Endothelial cell of umbilical vein (primary cell): ENCODE measurements at regions not wholly inside any gene's neighbourhood (a gene's known extent, or its start where the extent isn't known, plus 50 kb on each side); places are given as distances from the start of the nearest gene placed in this dataset.
A peak's percentile ranks its signal among the peaks of the same experiment; 100 is the strongest.

Experiments
- BruUV-seq: library from RNA; stranded (reverse); fragments of 400-500 nt; replicated peaks from 2 replicates; lab custom pipeline; 2021; lab: Mats Ljungman, UMichigan
- CTCF ChIA-PET: fragments of 300-600, 350-600 bp; sonication (Branson Sonifier 250); formaldehyde crosslinking; loops from one replicate; lab custom pipeline; 2021; ENCODE audit warnings: antibody characterized with exemption, inconsistent platforms; lab: Charles Lee
- POLR2A ChIA-PET: fragments of 300-600, 350-600 bp; sonication (Branson Sonifier 250); formaldehyde crosslinking; loops from one replicate; lab custom pipeline; 2021; ENCODE audit warnings: antibody characterized with exemption, inconsistent platforms; lab: Charles Lee
- DNase-seq: peaks from one replicate; pipeline ENCODE4 v3.0.0-alpha.2; 2011; ENCODE audit warnings: low read depth, low spot score
- FAIRE-seq: peaks from 2 replicates; lab custom pipeline; 2011; peaks lifted over from hg19 to GRCh38; lab: Jason Lieb, UNC
- H2AFZ ChIP-seq: 2 replicates; pipeline ENCODE4 v1.6.0; 2012; ENCODE audit warnings: low read depth, low read length, control low read depth, inconsistent platforms
- H3K27ac ChIP-seq: 2 replicates; pipeline ENCODE4 v1.5.1; 2011; ENCODE audit warnings: low read depth, mild to moderate bottlenecking, control low read depth, low read length, moderate library complexity; ENCODE audit not compliant: insufficient read depth
- H3K27me3 ChIP-seq, 2 experiments: 2 replicates each; pipeline versions ENCODE4 v1.6.0 to v1.6.1; 2011; ENCODE audit warnings: low read length in 2 of 2, mixed read lengths in 1 of 2; ENCODE audit not compliant: control insufficient read depth in 2 of 2, insufficient read depth in 2 of 2
- H3K36me3 ChIP-seq, 2 experiments: 2 replicates in 1 of 2; 3 replicates in 1 of 2; pipeline ENCODE4 v1.5.1; 2011; ENCODE audit warnings: low read length in 2 of 2, mild to moderate bottlenecking in 1 of 2, moderate library complexity in 1 of 2; ENCODE audit not compliant: control insufficient read depth in 2 of 2, insufficient read depth in 2 of 2; ENCODE audit errors: extremely low read depth in 1 of 2
- H3K4me1 ChIP-seq: 3 replicates; pipeline ENCODE4 v1.5.1; 2011; ENCODE audit warnings: mild to moderate bottlenecking, low read length; ENCODE audit not compliant: control insufficient read depth, insufficient read depth; ENCODE audit errors: extremely low read depth
- H3K4me2 ChIP-seq: 2 replicates; pipeline ENCODE4 v1.6.1; 2011; ENCODE audit warnings: low read length, control low read depth, mixed read lengths; ENCODE audit not compliant: insufficient read depth
- H3K4me3 ChIP-seq, 3 experiments: fragments of 200-600 bp in 1 of 3; sonication (generic), shearing (Covaris generic) in 1 of 3; replicated peaks in 1 of 3; 2 replicates each; pipeline ENCODE4 v1.5.1; 2011 to 2016; ENCODE audit warnings: control low read depth in 3 of 3, low read length in 3 of 3, mild to moderate bottlenecking in 2 of 3, inconsistent platforms in 1 of 3, low read depth in 1 of 3, moderate library complexity in 1 of 3; ENCODE audit not compliant: insufficient read depth in 1 of 3
- H3K79me2 ChIP-seq: 2 replicates; pipeline ENCODE4 v1.6.0; 2012; ENCODE audit warnings: low read length, inconsistent platforms; ENCODE audit not compliant: control insufficient read depth, insufficient read depth
- H3K9ac ChIP-seq: replicated peaks from 2 replicates; pipeline ENCODE3; 2011; ENCODE audit warnings: low read length, control low read depth; ENCODE audit not compliant: insufficient read depth; ENCODE audit errors: extremely low read depth
- H3K9me1 ChIP-seq: replicated peaks from 3 replicates; pipeline ENCODE4 v1.6.0; 2011; ENCODE audit warnings: mild to moderate bottlenecking, low read length; ENCODE audit not compliant: control insufficient read depth, insufficient read depth; ENCODE audit errors: extremely low read depth
- H3K9me3 ChIP-seq: replicated peaks from 2 replicates; pipeline ENCODE4 v1.5.1; 2012; ENCODE audit warnings: low read length, inconsistent platforms; ENCODE audit not compliant: control insufficient read depth, insufficient read depth
- H4K20me1 ChIP-seq: replicated peaks from 2 replicates; pipeline ENCODE3; 2011; ENCODE audit warnings: mild to moderate bottlenecking, low read length; ENCODE audit not compliant: control insufficient read depth, insufficient read depth; ENCODE audit errors: extremely low read depth
- CTCF ChIP-seq, 2 donors: IDR thresholded peaks; 1 replicate in 1 of 2; 2 replicates in 1 of 2; pipeline ENCODE4 v1.5.1; 2011; ENCODE audit warnings: low read length in 2 of 2, mild to moderate bottlenecking in 2 of 2, moderate library complexity in 2 of 2, control low read depth in 1 of 2, inconsistent platforms in 1 of 2, low read depth in 1 of 2; ENCODE audit not compliant: insufficient read depth in 1 of 2; ENCODE audit errors: extremely low read depth in 1 of 2
- EZH2 ChIP-seq: IDR thresholded peaks from 2 replicates; pipeline ENCODE4 v1.6.1; 2012; ENCODE audit warnings: borderline replicate concordance, low read depth, mild to moderate bottlenecking, moderate library complexity, low read length, inconsistent platforms; ENCODE audit not compliant: severe bottlenecking
- FOS ChIP-seq: IDR thresholded peaks from 2 replicates; pipeline ENCODE4 v1.6.1; 2011; ENCODE audit warnings: mild to moderate bottlenecking, low read length, moderate library complexity, borderline replicate concordance; ENCODE audit not compliant: insufficient read depth
- GATA2 ChIP-seq: IDR thresholded peaks from 2 replicates; pipeline ENCODE4 v1.7.0; 2011; ENCODE audit warnings: low read depth, mild to moderate bottlenecking, moderate library complexity, mixed read lengths, low read length; ENCODE audit not compliant: insufficient read length, insufficient read depth
- JUN ChIP-seq: IDR thresholded peaks from 2 replicates; pipeline ENCODE4 v1.6.1; 2011; ENCODE audit warnings: borderline replicate concordance, low read depth; ENCODE audit not compliant: insufficient read length, insufficient read depth
- MAX ChIP-seq: IDR thresholded peaks from 2 replicates; pipeline ENCODE4 v1.6.1; 2011; ENCODE audit not compliant: insufficient read depth, insufficient read length
- MYC ChIP-seq: IDR thresholded peaks from one replicate; pipeline ENCODE4 v1.6.1; 2011; ENCODE audit warnings: mild to moderate bottlenecking, low read depth, low read length
- POLR2A ChIP-seq: IDR thresholded peaks from 2 replicates; pipeline ENCODE4 v1.6.1; 2012; ENCODE audit warnings: low read depth, mild to moderate bottlenecking, control low read depth, low read length
- POLR2AphosphoS5 ChIP-seq: IDR thresholded peaks from 2 replicates; pipeline ENCODE4 v1.6.1; 2012; ENCODE audit warnings: low read depth, mild to moderate bottlenecking, control low read depth, low read length, moderate library complexity; ENCODE audit not compliant: insufficient read depth
- dilution Hi-C: fragments of 300-500 bp; cut with MboI; formaldehyde crosslinking; loops from one replicate; pipeline ENCODE4 v1.15.0; 2019; ENCODE audit warnings: low sequenced_read_pairs; ENCODE audit not compliant: extremely low pct_ligation_motif_present
- intact Hi-C: fragments of 100-400 bp; cut with micrococcal nuclease; formaldehyde crosslinking; loops from one replicate; pipeline ENCODE4 v1.10.0; 2022

GRCh38 chr2:204472375-204472774 is 72.9 kb upstream of the PARD3B start:
- POLR2A ChIA-PET: no interaction called here
- Histone ChIP-seq H4K20me1 (no peaks in the 10 kb centered on the region), H3K9me1 (no peaks in the 10 kb centered on the region), H3K4me3 (no peak overlapping the region), H3K4me1 (no peaks in the 10 kb centered on the region), H3K9me3 (no peaks in the 10 kb centered on the region), H3K9ac (no peak overlapping the region), H3K79me2 (no peaks in the 10 kb centered on the region), H2AFZ (no peak overlapping the region), H3K36me3 (no peaks in the 10 kb centered on the region), H3K4me2 (no peak overlapping the region), H3K27ac (no peak overlapping the region), H3K27me3 (no peaks in the 10 kb centered on the region)
- CTCF ChIA-PET: no interaction called here
- no peak for DNase-seq
- intact Hi-C loops (no loop called here), dilution Hi-C loops (no loop called here)
- no TSS peak for BruUV-seq
- TF ChIP-seq MAX (no peak), GATA2 (no peak), JUN (no peak), CTCF (IDR thresholded peaks at IDR 0.05; ENCODE audit: extremely low read depth in 1 of 2, insufficient read depth in 1 of 2, low read depth in 1 of 2, low read length in 2 of 2) (no peak), POLR2AphosphoS5 (no peak), MYC (no peak), EZH2 (no peak), POLR2A (no peak), FOS (no peak)
- peak; percentile 21 for FAIRE-seq
